Fibroblast of peridontal ligament (primary cell): ENCODE measurements at regions not wholly inside any gene's neighbourhood (a gene's known extent, or its start where the extent isn't known, plus 50 kb on each side); places are given as distances from the start of the nearest gene placed in this dataset.
"Not testable (repeated sequence)": the region's sequence is repeated elsewhere in the genome, so short reads cannot be mapped to it uniquely, and the experiment has no call there.

Experiments
- DNase-seq: peaks from one replicate; pipeline ENCODE4 v3.0.0-alpha.2; 2010; ENCODE audit errors: extremely low read depth

DNA sequence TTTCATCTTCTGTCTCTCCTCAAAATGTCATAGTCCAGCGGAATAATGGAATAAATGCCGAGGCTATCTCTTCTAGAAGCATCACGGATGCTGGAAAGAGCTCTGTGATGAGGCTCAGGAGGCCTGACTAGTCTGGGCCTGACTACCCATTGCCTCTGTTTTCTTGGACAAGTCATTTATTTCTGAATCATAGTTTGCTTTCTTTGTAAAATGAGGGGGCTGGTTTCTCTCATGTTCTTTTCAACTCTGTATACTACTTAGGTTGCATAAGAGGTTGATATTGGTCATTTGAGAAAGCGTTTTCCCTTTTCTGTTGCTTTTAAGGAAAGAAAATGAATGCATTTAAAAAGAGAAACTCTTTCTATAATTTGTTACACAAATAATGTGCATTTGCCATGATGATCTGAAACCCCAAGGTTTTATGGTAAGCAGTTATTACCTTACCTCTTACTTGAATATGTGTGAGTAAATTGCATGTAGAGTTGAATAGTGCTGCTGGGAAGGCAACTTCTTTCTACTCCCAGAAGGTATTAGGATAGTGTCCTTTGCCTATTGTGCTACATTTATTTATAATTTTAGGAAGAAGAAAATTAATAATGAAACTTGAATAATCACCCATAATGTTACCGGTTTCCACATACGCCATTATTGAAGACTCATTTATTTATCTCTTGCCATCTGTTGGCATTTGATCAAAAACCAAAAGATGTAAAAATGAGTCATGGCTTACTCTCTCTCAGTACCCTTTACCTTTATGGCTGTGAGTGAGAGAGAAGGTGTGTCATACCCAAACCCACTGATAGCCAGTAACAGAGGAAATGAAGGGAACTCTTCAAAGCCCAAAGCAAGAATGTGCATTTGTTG, 179.1 kb downstream of the FASLG start:
- peak; percentile 34 for DNase-seq

DNA sequence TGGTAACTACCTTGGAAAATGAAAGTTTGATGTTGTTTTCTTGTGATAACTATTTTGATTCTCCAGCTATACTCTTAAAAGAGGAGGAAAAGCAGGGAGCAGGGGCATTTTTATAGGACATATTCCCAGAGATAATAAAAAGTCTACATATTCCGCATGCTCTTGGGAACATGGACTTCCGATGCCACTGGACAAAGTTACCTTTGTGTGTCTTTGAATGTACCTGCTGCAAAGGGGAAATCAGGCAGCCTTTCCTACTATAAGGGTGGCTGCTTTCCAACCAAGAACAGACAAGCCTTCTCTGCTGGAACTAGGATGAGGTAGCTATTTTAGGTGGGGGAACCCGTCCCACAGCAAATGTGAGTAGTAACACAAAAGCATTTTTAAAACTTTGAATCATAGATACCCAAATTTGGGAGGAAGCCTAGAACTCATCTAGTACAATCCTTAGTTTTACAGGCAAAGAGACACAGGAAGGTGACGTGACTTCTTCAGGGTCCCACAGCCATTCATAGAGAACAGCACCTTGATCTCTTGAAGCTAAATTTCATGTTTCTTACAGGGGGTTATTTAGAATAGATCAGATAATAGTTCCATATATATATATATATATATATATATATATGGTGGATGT, 179.9 kb downstream of the FASLG start:
- no peak for DNase-seq

GRCh38 chr1:172839639-172840038, 180.7 kb downstream of the FASLG start:
- not testable (repeated sequence) for DNase-seq

GRCh38 chr1:172843444-172843843, 184.5 kb downstream of the FASLG start:
- no peak for DNase-seq

GRCh38 chr1:172845371-172845770, 186.5 kb downstream of the FASLG start:
- DNase-seq: no peak

DNA sequence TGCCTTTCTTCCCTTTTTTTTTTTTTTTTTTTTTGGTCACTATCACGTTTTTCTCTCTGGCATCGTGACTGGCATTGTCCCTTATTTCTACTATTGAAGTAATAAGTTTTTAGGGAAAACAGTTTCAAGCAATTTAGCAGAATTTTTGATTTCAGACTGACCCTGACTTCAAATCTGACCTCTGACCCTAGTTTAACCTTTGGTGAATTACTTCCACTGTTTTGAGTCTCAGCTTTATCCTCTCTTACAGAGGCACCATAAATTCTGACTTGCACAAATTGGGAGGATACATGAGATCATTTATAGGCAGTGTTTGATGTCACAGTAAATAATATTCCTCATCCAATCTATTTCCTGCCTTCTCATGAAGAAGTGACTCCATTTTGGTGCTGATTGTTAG, 187.0 kb downstream of the FASLG start:
- no peak for DNase-seq

DNA sequence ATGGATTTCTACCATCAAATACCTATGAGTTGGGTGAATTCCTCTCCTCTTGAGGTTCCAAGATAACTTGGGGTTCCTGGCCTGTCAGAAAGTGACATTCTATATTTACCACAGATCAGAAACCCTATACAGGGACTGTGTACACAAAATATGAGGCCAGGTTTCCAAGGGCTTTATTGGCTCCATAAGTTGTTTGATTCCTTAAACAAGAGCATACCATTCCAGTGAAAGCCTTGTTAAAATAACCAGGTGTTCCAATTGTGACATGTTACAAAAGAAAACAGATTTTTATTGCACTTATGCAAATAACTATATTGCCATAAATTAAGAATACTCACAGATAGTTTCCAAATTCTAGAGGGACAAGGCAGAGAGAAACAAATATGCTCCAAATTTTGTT, 188.9 kb downstream of the FASLG start:
- not testable (repeated sequence) for DNase-seq

- no peak for DNase-seq
These were observed 190.8 kb downstream of the FASLG start for GRCh38 chr1:172849653-172850052.

DNA sequence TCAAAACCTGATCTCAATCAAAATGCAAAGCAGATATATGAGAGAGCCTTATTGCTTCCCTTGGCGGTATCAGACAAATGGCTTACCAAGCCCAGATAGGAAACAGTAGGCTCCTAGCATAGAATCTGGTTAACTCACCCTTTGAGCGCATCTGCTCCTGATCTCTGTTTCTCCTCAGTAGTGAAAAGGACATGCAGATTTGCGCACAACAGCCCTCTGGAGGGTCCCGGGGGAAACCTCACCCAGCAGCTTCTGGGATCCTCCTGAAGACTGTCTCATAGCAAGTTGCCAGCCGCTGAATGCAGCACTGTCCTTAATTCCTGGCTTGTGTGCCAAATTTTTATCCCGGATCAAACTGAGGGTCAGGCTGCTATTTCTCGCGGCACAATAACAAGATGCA, 192.2 kb downstream of the FASLG start:
- DNase-seq: no peak

- no peak for DNase-seq
These were observed 193.0 kb downstream of the FASLG start for GRCh38 chr1:172851856-172852255.

- not testable (repeated sequence) for DNase-seq
These were observed 194.8 kb downstream of the TNFSF18 start for GRCh38 chr1:172855983-172856382.

GRCh38 chr1:172863031-172863430, 187.7 kb downstream of the TNFSF18 start:
- no peak for DNase-seq

DNA sequence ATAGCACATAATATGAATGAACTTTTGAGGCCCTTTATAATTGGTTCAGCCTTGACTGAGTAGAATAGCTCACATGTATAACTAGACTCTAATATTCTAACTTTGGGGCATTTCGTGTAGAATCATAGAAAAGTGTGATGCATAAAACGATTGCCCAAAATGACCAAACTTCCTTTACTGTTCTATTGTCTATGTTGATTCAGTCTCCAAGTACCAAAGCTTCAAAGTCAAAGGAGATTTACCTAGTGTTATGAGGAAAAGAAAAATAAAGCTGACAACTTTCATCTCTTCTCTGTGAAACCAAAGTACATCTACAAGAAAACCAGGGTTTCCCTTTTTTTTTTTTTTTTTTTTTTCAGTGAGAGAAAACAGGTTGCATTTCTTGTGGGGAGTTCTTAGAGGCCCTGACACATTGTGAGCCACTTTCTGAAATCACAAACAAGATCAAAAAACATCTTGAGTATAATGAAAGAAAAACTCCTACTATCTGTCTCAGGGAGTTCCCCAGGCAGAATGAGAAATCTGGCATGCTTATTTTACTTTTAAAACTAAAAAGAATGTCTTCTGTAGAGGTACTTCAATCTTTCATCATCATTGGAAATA, 183.4 kb downstream of the TNFSF18 start:
- DNase-seq: no peak

DNA sequence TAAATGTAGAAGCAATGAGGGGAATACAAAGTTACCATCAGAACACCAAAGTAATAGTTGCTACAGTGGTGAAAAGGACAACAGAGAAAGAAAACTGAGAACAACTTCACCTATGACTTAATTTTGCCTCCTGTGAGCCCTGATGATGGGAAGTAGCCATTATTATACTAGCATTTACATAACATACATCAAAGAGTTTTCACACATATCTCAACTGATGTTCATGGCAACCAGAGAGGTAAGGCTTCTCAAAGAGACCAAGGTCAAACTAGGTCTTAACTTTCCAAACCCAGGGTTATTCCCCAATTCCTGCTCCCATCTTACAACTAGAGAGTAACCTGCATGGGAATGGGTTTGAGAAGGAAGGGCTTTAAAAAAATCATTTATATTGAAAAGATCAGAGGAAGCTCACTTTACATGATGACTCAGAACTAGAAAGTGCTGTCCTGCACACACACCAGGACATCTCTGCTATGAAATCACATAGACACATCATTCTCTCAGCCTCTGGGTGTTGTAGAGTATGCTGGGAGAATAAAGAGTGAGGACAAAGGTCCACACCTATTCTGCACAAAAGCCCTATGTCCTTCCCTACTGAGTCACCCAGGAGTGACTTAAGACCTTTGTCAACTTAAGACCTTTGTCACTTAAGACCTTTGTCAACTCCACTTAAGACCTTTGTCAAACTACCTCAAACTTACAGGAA, 179.7 kb downstream of the TNFSF18 start:
- no peak for DNase-seq

DNA sequence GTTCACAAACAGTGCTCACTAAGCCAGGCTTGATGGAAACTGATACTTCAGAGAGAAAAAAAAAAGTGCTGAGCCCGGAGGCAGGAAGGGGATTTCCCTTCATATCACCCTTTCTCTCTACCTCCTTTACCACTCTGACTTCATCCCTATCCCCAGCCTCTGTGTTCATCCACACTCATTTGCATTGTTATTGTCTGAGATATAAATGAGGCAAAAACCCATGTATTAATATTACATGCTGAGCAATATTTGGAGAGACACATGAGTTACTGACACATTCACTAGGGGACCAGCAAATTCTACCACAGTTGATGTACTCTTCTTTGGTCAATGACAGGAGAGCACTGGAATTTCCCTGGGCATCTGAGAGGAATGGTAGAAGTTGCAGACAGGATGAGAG, 175.8 kb downstream of the TNFSF18 start:
- DNase-seq: no peak

GRCh38 chr1:172875892-172876291, 174.8 kb downstream of the TNFSF18 start:
- DNase-seq: no peak

- no peak for DNase-seq
These were observed 168.4 kb downstream of the TNFSF18 start for GRCh38 chr1:172882385-172882784.

GRCh38 chr1:172882791-172883386, 167.9 kb downstream of the TNFSF18 start:
- DNase-seq: no peak

- no peak for DNase-seq
These were observed 167.4 kb downstream of the TNFSF18 start for GRCh38 chr1:172883387-172883791.

GRCh38 chr1:172883844-172884243, 166.9 kb downstream of the TNFSF18 start:
- DNase-seq: no peak

DNA sequence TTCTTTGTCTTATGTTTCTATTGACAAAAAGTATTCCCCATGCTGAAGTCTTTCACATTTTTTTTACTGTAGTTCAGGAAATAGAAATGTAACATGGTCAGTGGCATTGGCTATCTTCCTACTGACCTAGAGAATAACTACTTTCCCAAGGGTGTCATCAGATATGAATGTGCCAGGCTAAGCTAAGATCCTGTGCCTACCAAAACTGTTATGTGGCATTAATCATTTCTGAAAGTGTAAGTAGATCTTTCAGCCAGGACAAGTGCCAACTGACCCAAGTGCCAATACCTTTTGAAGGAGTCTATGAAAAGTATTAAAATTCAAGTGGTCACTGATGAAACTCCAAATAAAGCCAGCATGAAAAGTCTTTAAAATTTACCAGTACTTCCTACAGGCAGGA, 165.3 kb downstream of the TNFSF18 start:
- peak; percentile 48 for DNase-seq

DNA sequence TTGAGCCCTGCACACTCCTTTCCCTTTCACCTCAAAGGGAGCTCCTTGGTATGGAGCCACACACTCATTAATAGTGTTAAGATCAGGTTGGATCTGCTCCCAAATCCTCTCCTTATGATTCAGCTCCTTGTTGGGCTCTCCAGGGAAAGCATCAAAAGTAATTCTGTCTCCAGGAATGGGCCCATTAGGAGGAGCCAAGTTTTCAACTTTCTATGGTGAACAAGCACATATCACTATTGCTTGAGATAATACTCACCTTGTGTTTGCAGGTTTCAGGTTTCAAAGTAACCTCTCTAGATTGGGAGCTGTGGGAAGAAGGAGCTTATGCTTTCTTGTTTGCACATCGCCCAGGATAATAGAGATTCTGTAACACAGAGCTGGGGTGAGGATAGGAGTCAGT, 164.8 kb downstream of the TNFSF18 start:
- DNase-seq: peak; percentile 45
